OCI-M2 (cell line): ENCODE measurements at regions not wholly inside any gene's neighbourhood (a gene's known extent, or its start where the extent isn't known, plus 50 kb on each side); places are given as distances from the start of the nearest gene placed in this dataset.
"Not testable (repeated sequence)": the region's sequence is repeated elsewhere in the genome, so short reads cannot be mapped to it uniquely, and the experiment has no call there.

Experiments
- DNase-seq: peaks from one replicate; lab custom pipeline; 2025; ENCODE audit not compliant: unreplicated experiment; lab: John Stamatoyannopoulos, UW

GRCh38 chr5:117027384-117027783, 452.8 kb upstream of the SEMA6A start:
- DNase-seq: no peak

- DNase-seq: no peak
Observed at GRCh38 chr5:117020999-117021398, 446.4 kb upstream of the SEMA6A start.

- DNase-seq: no peak
Observed at GRCh38 chr5:117013280-117013877, 438.8 kb upstream of the SEMA6A start.

- no peak for DNase-seq
Observed at GRCh38 chr5:117010574-117010973, 436.0 kb upstream of the SEMA6A start.

GRCh38 chr5:116998024-116998423, 423.4 kb upstream of the SEMA6A start:
- DNase-seq: no peak

- no peak for DNase-seq
Observed at GRCh38 chr5:116992681-116993080, 418.1 kb upstream of the SEMA6A start.

- DNase-seq: no peak
Observed at GRCh38 chr5:116989995-116990394, 415.4 kb upstream of the SEMA6A start.

- DNase-seq: no peak
Observed at GRCh38 chr5:116982035-116982434, 407.4 kb upstream of the SEMA6A start.

- DNase-seq: no peak
Observed at GRCh38 chr5:116980581-116980980, 406.0 kb upstream of the SEMA6A start.

- no peak for DNase-seq
Observed at GRCh38 chr5:116976767-116977166, 402.1 kb upstream of the SEMA6A start.

- no peak for DNase-seq
Observed at GRCh38 chr5:116971131-116971530, 396.5 kb upstream of the SEMA6A start.

- no peak for DNase-seq
Observed at GRCh38 chr5:116970318-116970717, 395.7 kb upstream of the SEMA6A start.

- no peak for DNase-seq
Observed at GRCh38 chr5:116964438-116964837, 389.8 kb upstream of the SEMA6A start.

GRCh38 chr5:116961021-116961420, 386.4 kb upstream of the SEMA6A start:
- DNase-seq: no peak

- no peak for DNase-seq
Observed at GRCh38 chr5:116959843-116960242, 385.2 kb upstream of the SEMA6A start.

GRCh38 chr5:116953251-116953930, 378.8 kb upstream of the SEMA6A start:
- no peak for DNase-seq

- no peak for DNase-seq
Observed at GRCh38 chr5:116951219-116951618, 376.6 kb upstream of the SEMA6A start.

GRCh38 chr5:116947691-116948528, 373.3 kb upstream of the SEMA6A start:
- DNase-seq: peak; percentile 21

- DNase-seq: not testable (repeated sequence)
Observed at GRCh38 chr5:116945613-116946382, 371.2 kb upstream of the SEMA6A start.

- no peak for DNase-seq
Observed at GRCh38 chr5:116944183-116944582, 369.6 kb upstream of the SEMA6A start.

- DNase-seq: no peak
Observed at GRCh38 chr5:116942622-116943021, 368.0 kb upstream of the SEMA6A start.
